Gastrocnemius medialis (tissue), 4 donors: ENCODE measurements at regions not wholly inside any gene's neighbourhood (a gene's known extent, or its start where the extent isn't known, plus 50 kb on each side); places are given as distances from the start of the nearest gene placed in this dataset.

ENCODE experiments used
- ATAC-seq, 2 donors: fragments of 150-250 bp; one replicate each; pipeline ENCODE4 v1.9.1; 2016
- DNase-seq, 2 donors: peaks; one replicate each; pipeline ENCODE4 v3.0.0-alpha.2; 2019
- H3K27ac ChIP-seq, 4 donors: fragments of 200-600 bp; sonication (generic); 1 replicate in 1 of 4; 2 replicates in 3 of 4; pipeline ENCODE4 v1.5.1; 2016 to 2018; ENCODE audit warnings: mild to moderate bottlenecking in 2 of 4, moderate library complexity in 1 of 4
- H3K27me3 ChIP-seq, 3 donors: fragments of 200-600 bp; sonication (generic) in 2 of 3; 1 replicate in 1 of 3; 2 replicates in 2 of 3; pipeline versions ENCODE4 v1.5.1 to v1.6.0; 2016 to 2019; ENCODE audit warnings: mild to moderate bottlenecking in 1 of 3, moderate library complexity in 1 of 3
- H3K36me3 ChIP-seq, 2 donors: fragments of 200-600 bp; sonication (generic) in 1 of 2; one replicate each; pipeline ENCODE4 v1.5.1; 2017 to 2018
- H3K4me1 ChIP-seq, 2 donors: fragments of 200-600 bp; sonication (generic) in 1 of 2; one replicate each; pipeline ENCODE4 v1.5.1; 2016 to 2017; ENCODE audit warnings: mild to moderate bottlenecking in 2 of 2
- H3K4me3 ChIP-seq, 4 donors: fragments of 200-600 bp; sonication (generic) in 3 of 4; 1 replicate in 1 of 4; 2 replicates in 3 of 4; pipeline ENCODE4 v1.5.1; 2016 to 2019; ENCODE audit warnings: mild to moderate bottlenecking in 2 of 4
- H3K9me3 ChIP-seq, 3 donors: fragments of 200-600 bp; sonication (generic) in 2 of 3; 1 replicate in 1 of 3; 2 replicates in 2 of 3; pipeline ENCODE4 v1.5.1; 2016 to 2019
- POLR2A ChIP-seq, 2 donors: fragments of 450-650 bp; IDR thresholded peaks; one replicate each; pipeline ENCODE4 v1.6.1; 2017; ENCODE audit warnings: antibody characterized with exemption in 2 of 2, mild to moderate bottlenecking in 2 of 2, moderate library complexity in 2 of 2
- in situ Hi-C, 4 donors: fragments of 200-750 bp; cut with MboI; loops; one replicate each; pipeline versions ENCODE4 v1.15.0 to v1.8.0; 2017; ENCODE audit warnings: low sequenced_read_pairs in 4 of 4
- intact Hi-C: fragments of 100-400 bp; cut with DNase I; formaldehyde crosslinking; loops from one replicate; pipeline ENCODE4 v1.15.1; 2023; ENCODE audit warnings: low total_unique reads
- TF ChIP-seq, protein P1 (sequence below), 5 experiments: fragments of 450-650 bp in 3 of 5; fragments of 200-600 bp in 2 of 5; sonication (generic) in 2 of 5; IDR thresholded peaks in 4 of 5; conservative IDR thresholded peaks in 1 of 5; 1 replicate in 4 of 5; 2 replicates in 1 of 5; pipeline ENCODE4 v1.5.1; 2016 to 2019; ENCODE audit warnings: antibody characterized with exemption in 5 of 5, mild to moderate bottlenecking in 3 of 5, moderate library complexity in 3 of 5

DNA sequence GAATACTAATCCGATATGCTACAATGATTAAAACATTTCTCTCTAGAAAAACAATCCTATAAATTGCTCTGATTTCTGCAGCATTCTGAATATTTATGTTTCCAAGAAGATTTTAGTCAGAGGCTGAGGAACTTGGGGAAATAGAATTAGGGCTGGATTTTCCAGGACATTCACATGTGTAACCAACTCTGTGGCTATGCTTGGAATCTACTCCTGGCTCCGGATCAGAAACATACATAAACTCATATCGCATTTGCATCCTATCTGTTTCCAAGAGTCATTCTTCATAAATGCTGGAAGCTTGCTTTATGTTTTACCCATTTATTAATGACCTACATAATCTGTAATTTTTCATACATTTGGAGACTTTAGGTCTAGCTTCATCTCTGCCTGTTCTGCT lies 459.9 kb upstream of the MARCKS start:
- Histone ChIP-seq H3K36me3 (no peaks in the 10 kb centered on the region), H3K27me3 (no peaks in the 10 kb centered on the region), H3K4me3 (no peak overlapping the region), H3K9me3 (no peaks in the 10 kb centered on the region), H3K4me1 (no peaks in the 10 kb centered on the region), H3K27ac (no peak overlapping the region)
- intact Hi-C loops = no loop called here
- ATAC-seq = no peak
- TF ChIP-seq, protein P1, sequence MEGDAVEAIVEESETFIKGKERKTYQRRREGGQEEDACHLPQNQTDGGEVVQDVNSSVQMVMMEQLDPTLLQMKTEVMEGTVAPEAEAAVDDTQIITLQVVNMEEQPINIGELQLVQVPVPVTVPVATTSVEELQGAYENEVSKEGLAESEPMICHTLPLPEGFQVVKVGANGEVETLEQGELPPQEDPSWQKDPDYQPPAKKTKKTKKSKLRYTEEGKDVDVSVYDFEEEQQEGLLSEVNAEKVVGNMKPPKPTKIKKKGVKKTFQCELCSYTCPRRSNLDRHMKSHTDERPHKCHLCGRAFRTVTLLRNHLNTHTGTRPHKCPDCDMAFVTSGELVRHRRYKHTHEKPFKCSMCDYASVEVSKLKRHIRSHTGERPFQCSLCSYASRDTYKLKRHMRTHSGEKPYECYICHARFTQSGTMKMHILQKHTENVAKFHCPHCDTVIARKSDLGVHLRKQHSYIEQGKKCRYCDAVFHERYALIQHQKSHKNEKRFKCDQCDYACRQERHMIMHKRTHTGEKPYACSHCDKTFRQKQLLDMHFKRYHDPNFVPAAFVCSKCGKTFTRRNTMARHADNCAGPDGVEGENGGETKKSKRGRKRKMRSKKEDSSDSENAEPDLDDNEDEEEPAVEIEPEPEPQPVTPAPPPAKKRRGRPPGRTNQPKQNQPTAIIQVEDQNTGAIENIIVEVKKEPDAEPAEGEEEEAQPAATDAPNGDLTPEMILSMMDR (IDR thresholded peaks at IDR 0.05 in 4 of 5, conservative IDR thresholded peaks at IDR 0.05 in 1 of 5) = no peak
- TF ChIP-seq POLR2A (IDR thresholded peaks at IDR 0.05) = no peak
- DNase-seq = no peak
- in situ Hi-C loops = no loop called here

DNA sequence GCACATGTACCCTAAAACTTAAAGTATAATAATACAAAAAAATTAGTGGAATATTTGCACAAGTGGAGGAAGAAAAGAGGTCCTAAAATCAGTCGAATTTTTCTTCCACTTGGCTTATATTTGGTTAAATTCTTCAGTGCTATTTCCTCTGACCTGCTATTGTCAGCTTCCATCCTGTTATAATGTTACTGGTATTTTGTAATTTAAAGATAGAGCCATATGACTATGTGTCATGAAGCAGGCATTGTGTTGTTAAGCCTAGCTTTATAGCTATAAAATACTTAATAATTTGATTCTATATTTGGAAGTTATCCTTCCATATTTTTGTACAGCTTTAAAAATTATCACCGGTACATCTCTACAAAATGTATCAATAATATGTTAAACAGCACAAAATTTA lies 455.9 kb upstream of the MARCKS start:
- Histone ChIP-seq H3K9me3 (no peaks in the 10 kb centered on the region), H3K4me1 (no peaks in the 10 kb centered on the region), H3K36me3 (no peaks in the 10 kb centered on the region), H3K27me3 (no peaks in the 10 kb centered on the region), H3K4me3 (no peak overlapping the region), H3K27ac (no peak overlapping the region)
- TF ChIP-seq, protein P1 (IDR thresholded peaks at IDR 0.05 in 4 of 5, conservative IDR thresholded peaks at IDR 0.05 in 1 of 5) = no peak
- TF ChIP-seq POLR2A (IDR thresholded peaks at IDR 0.05) = no peak
- in situ Hi-C loops = no loop called here
- DNase-seq (no peak), ATAC-seq (no peak)
- intact Hi-C loops = no loop called here

DNA sequence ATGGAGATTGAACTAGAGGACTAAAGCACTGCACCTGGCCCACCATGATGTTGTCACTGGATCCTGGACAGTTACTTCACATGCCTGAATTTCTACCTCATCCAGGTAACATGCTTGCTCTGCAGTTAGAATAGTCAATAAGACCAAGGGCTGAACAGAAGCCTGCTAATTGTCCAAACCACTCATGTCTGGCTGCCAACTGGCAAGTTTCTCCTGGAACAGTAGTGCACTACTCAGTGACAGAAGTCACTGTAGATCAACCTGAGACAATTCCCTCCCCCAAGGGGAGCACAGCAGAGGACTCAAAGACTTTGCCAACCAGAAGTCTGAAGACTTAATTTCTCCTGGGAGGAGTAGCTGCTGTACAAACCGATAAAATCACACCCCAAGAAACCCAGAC lies 454.6 kb upstream of the MARCKS start:
- Histone ChIP-seq H3K27ac (no peak overlapping the region), H3K4me3 (no peak overlapping the region), H3K27me3 (no peaks in the 10 kb centered on the region), H3K4me1 (no peaks in the 10 kb centered on the region), H3K9me3 (no peaks in the 10 kb centered on the region), H3K36me3 (no peaks in the 10 kb centered on the region)
- ATAC-seq (no peak), DNase-seq (no peak)
- TF ChIP-seq, protein P1 (IDR thresholded peaks at IDR 0.05 in 4 of 5, conservative IDR thresholded peaks at IDR 0.05 in 1 of 5) = no peak
- in situ Hi-C loops = no loop called here
- intact Hi-C loops = no loop called here

DNA sequence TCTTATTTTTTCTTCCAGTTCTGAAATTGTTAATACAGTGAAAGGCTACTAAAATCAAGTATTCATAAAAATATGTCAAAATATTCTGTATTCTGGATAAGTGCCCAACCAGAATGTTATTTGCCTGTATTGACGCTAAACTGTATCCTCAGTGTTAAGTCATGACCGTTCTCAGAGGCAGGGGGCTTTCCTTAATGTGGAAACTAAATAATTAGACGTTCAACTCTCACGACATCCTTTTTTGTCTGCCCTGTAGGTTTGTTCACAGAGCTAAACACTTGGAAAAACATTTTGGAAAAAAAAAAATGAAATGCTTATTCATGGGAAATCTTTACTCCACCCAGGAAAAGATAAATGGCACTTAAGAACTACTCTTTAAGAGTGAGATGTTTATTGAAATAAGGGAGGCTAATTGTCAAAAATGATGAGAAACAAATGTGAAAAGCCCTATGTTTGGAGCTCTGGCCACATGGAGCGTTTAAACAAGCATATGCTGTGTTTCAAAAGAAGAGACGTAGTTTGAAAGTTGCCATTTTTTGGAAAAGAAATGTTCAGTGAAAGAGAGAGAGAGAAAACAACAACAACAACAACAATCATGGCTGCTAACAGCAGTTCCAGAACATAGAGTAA lies 453.1 kb upstream of the MARCKS start:
- Histone ChIP-seq H3K27me3 (no peaks in the 10 kb centered on the region), H3K4me1 (no peaks in the 10 kb centered on the region), H3K27ac (no peak overlapping the region), H3K36me3 (no peaks in the 10 kb centered on the region), H3K9me3 (no peaks in the 10 kb centered on the region), H3K4me3 (no peak overlapping the region)
- TF ChIP-seq POLR2A (IDR thresholded peaks at IDR 0.05) = no peak
- TF ChIP-seq, protein P1 (IDR thresholded peaks at IDR 0.05 in 4 of 5, conservative IDR thresholded peaks at IDR 0.05 in 1 of 5) = no peak
- intact Hi-C loops (no loop called here), in situ Hi-C loops (no loop called here)
- ATAC-seq (no peak), DNase-seq (no peak)
